ENCODE measurements at regions not wholly inside any gene's neighbourhood (a gene's known extent, or its start where the extent isn't known, plus 50 kb on each side); places are given as distances from the start of the nearest gene placed in this dataset.

DNA sequence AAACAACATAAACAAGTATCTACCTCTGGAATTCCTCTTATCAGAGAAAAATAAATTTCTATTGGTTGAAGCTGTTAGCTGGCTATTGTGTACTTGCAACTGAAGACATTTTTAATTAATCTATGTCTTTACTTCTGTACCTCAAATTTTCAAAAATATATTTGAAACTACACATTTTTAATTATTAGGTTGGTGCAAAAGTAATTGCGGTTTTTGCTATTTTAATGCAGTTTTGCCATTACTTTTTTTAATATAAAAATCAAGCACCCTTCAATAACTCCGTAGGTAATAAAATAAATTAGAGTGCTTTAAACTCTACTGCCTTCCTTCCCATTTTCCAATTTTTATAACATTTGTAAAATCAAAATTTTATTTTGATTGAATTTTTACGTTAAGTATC lies 262.1 kb upstream of the DUSP10 start:
- TF ChIP-seq, protein P1, sequence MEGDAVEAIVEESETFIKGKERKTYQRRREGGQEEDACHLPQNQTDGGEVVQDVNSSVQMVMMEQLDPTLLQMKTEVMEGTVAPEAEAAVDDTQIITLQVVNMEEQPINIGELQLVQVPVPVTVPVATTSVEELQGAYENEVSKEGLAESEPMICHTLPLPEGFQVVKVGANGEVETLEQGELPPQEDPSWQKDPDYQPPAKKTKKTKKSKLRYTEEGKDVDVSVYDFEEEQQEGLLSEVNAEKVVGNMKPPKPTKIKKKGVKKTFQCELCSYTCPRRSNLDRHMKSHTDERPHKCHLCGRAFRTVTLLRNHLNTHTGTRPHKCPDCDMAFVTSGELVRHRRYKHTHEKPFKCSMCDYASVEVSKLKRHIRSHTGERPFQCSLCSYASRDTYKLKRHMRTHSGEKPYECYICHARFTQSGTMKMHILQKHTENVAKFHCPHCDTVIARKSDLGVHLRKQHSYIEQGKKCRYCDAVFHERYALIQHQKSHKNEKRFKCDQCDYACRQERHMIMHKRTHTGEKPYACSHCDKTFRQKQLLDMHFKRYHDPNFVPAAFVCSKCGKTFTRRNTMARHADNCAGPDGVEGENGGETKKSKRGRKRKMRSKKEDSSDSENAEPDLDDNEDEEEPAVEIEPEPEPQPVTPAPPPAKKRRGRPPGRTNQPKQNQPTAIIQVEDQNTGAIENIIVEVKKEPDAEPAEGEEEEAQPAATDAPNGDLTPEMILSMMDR (IDR thresholded peaks at IDR 0.05), result no peak
- TF ChIP-seq RCOR1 (IDR thresholded peaks at IDR 0.05; ENCODE audit: low read length), result no peak
- TF ChIP-seq, protein P2, sequence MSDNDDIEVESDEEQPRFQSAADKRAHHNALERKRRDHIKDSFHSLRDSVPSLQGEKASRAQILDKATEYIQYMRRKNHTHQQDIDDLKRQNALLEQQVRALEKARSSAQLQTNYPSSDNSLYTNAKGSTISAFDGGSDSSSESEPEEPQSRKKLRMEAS (IDR thresholded peaks at IDR 0.05; ENCODE audit: low read depth), result no peak
- TF ChIP-seq RFX5 (IDR thresholded peaks at IDR 0.05; ENCODE audit: low read length), result no peak
- TF ChIP-seq, protein P3, sequence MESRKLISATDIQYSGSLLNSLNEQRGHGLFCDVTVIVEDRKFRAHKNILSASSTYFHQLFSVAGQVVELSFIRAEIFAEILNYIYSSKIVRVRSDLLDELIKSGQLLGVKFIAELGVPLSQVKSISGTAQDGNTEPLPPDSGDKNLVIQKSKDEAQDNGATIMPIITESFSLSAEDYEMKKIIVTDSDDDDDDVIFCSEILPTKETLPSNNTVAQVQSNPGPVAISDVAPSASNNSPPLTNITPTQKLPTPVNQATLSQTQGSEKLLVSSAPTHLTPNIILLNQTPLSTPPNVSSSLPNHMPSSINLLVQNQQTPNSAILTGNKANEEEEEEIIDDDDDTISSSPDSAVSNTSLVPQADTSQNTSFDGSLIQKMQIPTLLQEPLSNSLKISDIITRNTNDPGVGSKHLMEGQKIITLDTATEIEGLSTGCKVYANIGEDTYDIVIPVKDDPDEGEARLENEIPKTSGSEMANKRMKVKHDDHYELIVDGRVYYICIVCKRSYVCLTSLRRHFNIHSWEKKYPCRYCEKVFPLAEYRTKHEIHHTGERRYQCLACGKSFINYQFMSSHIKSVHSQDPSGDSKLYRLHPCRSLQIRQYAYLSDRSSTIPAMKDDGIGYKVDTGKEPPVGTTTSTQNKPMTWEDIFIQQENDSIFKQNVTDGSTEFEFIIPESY (IDR thresholded peaks at IDR 0.05; ENCODE audit: borderline replicate concordance, low read depth), result no peak
- no peak for TF ChIP-seq JUND (IDR thresholded peaks at IDR 0.05)
- no peak for TF ChIP-seq FOXJ3 (CRISPR knock-in tag; IDR thresholded peaks at IDR 0.05)
- TF ChIP-seq, protein P4, sequence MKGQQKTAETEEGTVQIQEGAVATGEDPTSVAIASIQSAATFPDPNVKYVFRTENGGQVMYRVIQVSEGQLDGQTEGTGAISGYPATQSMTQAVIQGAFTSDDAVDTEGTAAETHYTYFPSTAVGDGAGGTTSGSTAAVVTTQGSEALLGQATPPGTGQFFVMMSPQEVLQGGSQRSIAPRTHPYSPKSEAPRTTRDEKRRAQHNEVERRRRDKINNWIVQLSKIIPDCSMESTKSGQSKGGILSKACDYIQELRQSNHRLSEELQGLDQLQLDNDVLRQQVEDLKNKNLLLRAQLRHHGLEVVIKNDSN (IDR thresholded peaks at IDR 0.05; ENCODE audit: borderline replicate concordance, low read depth), result no peak
- no peak for TF ChIP-seq EP300 (IDR thresholded peaks at IDR 0.05; ENCODE audit: borderline replicate concordance in 1 of 2, low read depth in 1 of 2, low read length in 1 of 2)
- no peak for TF ChIP-seq SMC3 (IDR thresholded peaks at IDR 0.05; ENCODE audit: low read depth, low read length)
